ENCODE measurements at regions not wholly inside any gene's neighbourhood (a gene's known extent, or its start where the extent isn't known, plus 50 kb on each side); places are given as distances from the start of the nearest gene placed in this dataset.

DNA sequence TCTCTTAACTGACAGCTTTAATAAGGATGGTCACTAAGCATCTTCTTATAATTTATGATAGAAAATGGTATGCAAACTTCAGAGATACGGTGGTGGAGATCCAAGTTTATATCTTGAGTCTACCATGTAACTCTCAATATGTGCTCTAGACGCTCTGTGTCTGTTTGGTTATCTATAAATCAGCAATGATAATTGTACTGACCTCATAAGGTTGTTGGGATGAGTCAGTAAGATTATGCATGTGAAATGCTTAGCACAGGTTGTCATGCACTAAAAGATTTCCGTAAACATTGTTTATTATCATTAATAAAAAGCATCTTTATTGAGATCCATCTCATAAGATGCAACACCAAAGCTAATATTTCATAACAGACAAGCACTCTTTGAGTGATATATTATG is 1094.9 kb upstream of the EEF2KMT start:
- TF ChIP-seq EZH2phosphoT487 (IDR thresholded peaks at IDR 0.05; ENCODE audit: borderline replicate concordance, low read length), result no peak
- TF ChIP-seq, protein P1, sequence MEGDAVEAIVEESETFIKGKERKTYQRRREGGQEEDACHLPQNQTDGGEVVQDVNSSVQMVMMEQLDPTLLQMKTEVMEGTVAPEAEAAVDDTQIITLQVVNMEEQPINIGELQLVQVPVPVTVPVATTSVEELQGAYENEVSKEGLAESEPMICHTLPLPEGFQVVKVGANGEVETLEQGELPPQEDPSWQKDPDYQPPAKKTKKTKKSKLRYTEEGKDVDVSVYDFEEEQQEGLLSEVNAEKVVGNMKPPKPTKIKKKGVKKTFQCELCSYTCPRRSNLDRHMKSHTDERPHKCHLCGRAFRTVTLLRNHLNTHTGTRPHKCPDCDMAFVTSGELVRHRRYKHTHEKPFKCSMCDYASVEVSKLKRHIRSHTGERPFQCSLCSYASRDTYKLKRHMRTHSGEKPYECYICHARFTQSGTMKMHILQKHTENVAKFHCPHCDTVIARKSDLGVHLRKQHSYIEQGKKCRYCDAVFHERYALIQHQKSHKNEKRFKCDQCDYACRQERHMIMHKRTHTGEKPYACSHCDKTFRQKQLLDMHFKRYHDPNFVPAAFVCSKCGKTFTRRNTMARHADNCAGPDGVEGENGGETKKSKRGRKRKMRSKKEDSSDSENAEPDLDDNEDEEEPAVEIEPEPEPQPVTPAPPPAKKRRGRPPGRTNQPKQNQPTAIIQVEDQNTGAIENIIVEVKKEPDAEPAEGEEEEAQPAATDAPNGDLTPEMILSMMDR (IDR thresholded peaks at IDR 0.05; ENCODE audit: low read depth, low read length, poor library complexity, severe bottlenecking), result no peak
- Histone ChIP-seq H3K9me3 (ENCODE audit: control insufficient read depth, insufficient read depth, low read length) (no peaks in the 10 kb centered on the region), H3K79me2 (ENCODE audit: control insufficient read depth, low read length) (no peaks in the 10 kb centered on the region), H4K20me1 (ENCODE audit: control insufficient read depth, insufficient read depth, low read depth, low read length) (no peaks in the 10 kb centered on the region), H3F3A (ENCODE audit: control insufficient read depth, insufficient read depth) (no peaks in the 10 kb centered on the region), H3K27ac (ENCODE audit: low read depth, low read length) (no peak overlapping the region), H3K4me3 (ENCODE audit: low read length) (no peak overlapping the region), H3K27me3 (ENCODE audit: control insufficient read depth, low read length) (no peaks in the 10 kb centered on the region), H3K9me2 (replicated peaks; ENCODE audit: control insufficient read depth, low read length) (no peaks in the 10 kb centered on the region), H3K4me1 (ENCODE audit: control insufficient read depth, low read length) (no peaks in the 10 kb centered on the region), H3K4me2 (ENCODE audit: low read length) (no peak overlapping the region), H3K36me3 (ENCODE audit: control insufficient read depth, low read length) (no peaks in the 10 kb centered on the region)

DNA sequence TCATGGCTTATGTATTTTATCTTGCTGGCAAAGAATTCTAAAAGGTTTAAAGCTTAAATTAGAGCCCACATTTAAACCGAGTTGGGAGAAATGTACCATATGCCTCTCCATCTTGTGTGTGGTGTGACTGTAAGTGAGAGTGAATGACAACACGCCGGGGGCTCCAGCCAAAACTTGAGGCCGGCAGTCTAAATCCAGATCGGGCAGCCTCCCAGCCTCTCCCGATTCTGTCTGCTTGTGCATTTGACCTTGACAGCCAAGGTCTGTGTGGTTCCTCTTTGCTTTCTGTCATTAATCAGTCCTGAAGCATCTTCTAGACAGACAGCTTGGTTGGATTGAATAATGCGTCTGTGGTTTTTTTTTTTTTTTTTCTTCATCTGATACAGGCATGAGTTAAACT is 1093.2 kb upstream of the EEF2KMT start:
- TF ChIP-seq, protein P1 (IDR thresholded peaks at IDR 0.05; ENCODE audit: low read depth, low read length, poor library complexity, severe bottlenecking), result no peak
- TF ChIP-seq EZH2phosphoT487 (IDR thresholded peaks at IDR 0.05; ENCODE audit: borderline replicate concordance, low read length), result no peak
- Histone ChIP-seq H3F3A (ENCODE audit: control insufficient read depth, insufficient read depth) (no peaks in the 10 kb centered on the region), H3K4me2 (ENCODE audit: low read length) (no peak overlapping the region), H3K36me3 (ENCODE audit: control insufficient read depth, low read length) (no peaks in the 10 kb centered on the region), H3K27ac (ENCODE audit: low read depth, low read length) (no peak overlapping the region), H3K9me2 (replicated peaks; ENCODE audit: control insufficient read depth, low read length) (no peaks in the 10 kb centered on the region), H4K20me1 (ENCODE audit: control insufficient read depth, insufficient read depth, low read depth, low read length) (no peaks in the 10 kb centered on the region), H3K4me1 (ENCODE audit: control insufficient read depth, low read length) (no peaks in the 10 kb centered on the region), H3K27me3 (ENCODE audit: control insufficient read depth, low read length) (no peaks in the 10 kb centered on the region), H3K79me2 (ENCODE audit: control insufficient read depth, low read length) (no peaks in the 10 kb centered on the region), H3K9me3 (ENCODE audit: control insufficient read depth, insufficient read depth, low read length) (no peaks in the 10 kb centered on the region), H3K4me3 (ENCODE audit: low read length) (no peak overlapping the region)

DNA sequence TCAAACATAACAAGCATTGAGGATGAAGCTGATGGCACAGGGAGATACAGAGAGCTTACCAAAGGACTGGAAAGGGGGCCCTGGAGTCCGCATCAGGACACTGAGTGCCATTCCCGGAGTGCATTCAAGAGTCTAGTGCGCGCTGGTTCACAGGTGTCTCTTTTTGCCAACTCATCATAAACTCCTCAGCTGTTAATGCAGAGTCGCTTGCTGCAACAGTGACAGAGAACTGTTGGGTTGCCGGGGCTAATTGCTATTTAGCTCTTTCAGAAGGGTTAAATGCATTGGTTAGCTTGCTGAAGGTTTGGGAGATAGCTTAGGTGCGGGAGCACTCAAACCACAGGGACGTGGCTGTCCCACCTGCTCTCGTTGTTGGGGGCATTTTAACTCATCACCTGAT is 1091.6 kb upstream of the EEF2KMT start:
- no peaks in the 10 kb centered on the region for H3K9me2 ChIP-seq (replicated peaks; ENCODE audit: control insufficient read depth, low read length)
- no peak overlapping the region for H3K27ac ChIP-seq (ENCODE audit: low read depth, low read length)
- no peak overlapping the region for H3K4me3 ChIP-seq (ENCODE audit: low read length)
- no peaks in the 10 kb centered on the region for H4K20me1 ChIP-seq (ENCODE audit: control insufficient read depth, insufficient read depth, low read depth, low read length)
- no peaks in the 10 kb centered on the region for H3K79me2 ChIP-seq (ENCODE audit: control insufficient read depth, low read length)
- H3K36me3 ChIP-seq (ENCODE audit: control insufficient read depth, low read length), result no peaks in the 10 kb centered on the region
- H3K4me1 ChIP-seq (ENCODE audit: control insufficient read depth, low read length), result no peaks in the 10 kb centered on the region
- H3K4me2 ChIP-seq (ENCODE audit: low read length), result no peak overlapping the region
- H3K9me3 ChIP-seq (ENCODE audit: control insufficient read depth, insufficient read depth, low read length), result no peaks in the 10 kb centered on the region
- no peaks in the 10 kb centered on the region for H3K27me3 ChIP-seq (ENCODE audit: control insufficient read depth, low read length)
- no peaks in the 10 kb centered on the region for H3F3A ChIP-seq (ENCODE audit: control insufficient read depth, insufficient read depth)
- TF ChIP-seq, protein P1 (IDR thresholded peaks at IDR 0.05; ENCODE audit: low read depth, low read length, poor library complexity, severe bottlenecking), result no peak
- TF ChIP-seq EZH2phosphoT487 (IDR thresholded peaks at IDR 0.05; ENCODE audit: borderline replicate concordance, low read length), result no peak
